GM12878 (cell line): ENCODE measurements at regions not wholly inside any gene's neighbourhood (a gene's known extent, or its start where the extent isn't known, plus 50 kb on each side); places are given as distances from the start of the nearest gene placed in this dataset.

Experiments
- ATAC-seq: fragments of 200-7000 bp; cut with Tn5 transposase; 3 replicates; pipeline ENCODE4 v1.9.1; 2020; ENCODE audit warnings: mild to moderate bottlenecking, moderate library complexity
- BruUV-seq: library from RNA; stranded (reverse); fragments of 400-500 nt; replicated peaks from 2 replicates; lab custom pipeline; 2021; lab: Mats Ljungman, UMichigan
- CTCF ChIA-PET: fragments of 300-600 bp; sonication (Branson Sonifier 250); formaldehyde crosslinking; extraction: SDS; loops from one replicate; lab custom pipeline; 2021; ENCODE audit warnings: inconsistent platforms; lab: Yijun Ruan, JAX
- POLR2A ChIA-PET: fragments of 350-600 bp; formaldehyde crosslinking; extraction: SDS; loops from one replicate; lab custom pipeline; 2021; ENCODE audit warnings: inconsistent platforms; lab: Charles Lee
- RAD21 ChIA-PET: fragments of 300-600 bp; sonication (Branson Sonifier 250); formaldehyde crosslinking; loops from one replicate; lab custom pipeline; 2023; ENCODE audit warnings: antibody characterized with exemption; ENCODE audit not compliant: unreplicated experiment; lab: Charles Lee
- SMC1A ChIA-PET: fragments of 300-600 bp; sonication (Branson Sonifier 250); formaldehyde crosslinking; loops from one replicate; lab custom pipeline; 2023; ENCODE audit not compliant: unreplicated experiment, uncharacterized antibody; lab: Charles Lee
- DNase-seq: peaks from one replicate; pipeline ENCODE4 v3.0.0-alpha.2; 2011; ENCODE audit warnings: low read depth, low spot score
- FAIRE-seq: peaks from 3 replicates; lab custom pipeline; 2011; peaks lifted over from hg19 to GRCh38; lab: Jason Lieb, UNC
- H2AFZ ChIP-seq: 2 replicates; pipeline ENCODE4 v1.6.0; 2011; ENCODE audit warnings: low read depth, low read length, control low read depth; ENCODE audit not compliant: control insufficient read depth
- H3K27ac ChIP-seq: 2 replicates; pipeline ENCODE4 v1.5.1; 2011; ENCODE audit warnings: control low read depth; ENCODE audit not compliant: control insufficient read depth, insufficient read depth
- H3K27me3 ChIP-seq, 2 experiments: replicated peaks in 1 of 2; 2 replicates each; pipeline versions ENCODE4 v1.6.0 to v1.6.1; 2011; ENCODE audit warnings: low read length in 1 of 2; ENCODE audit not compliant: control insufficient read depth in 2 of 2, insufficient read depth in 2 of 2
- H3K36me3 ChIP-seq, 2 experiments: 2 replicates each; pipeline ENCODE4 v1.5.1; 2011; ENCODE audit warnings: low read length in 1 of 2; ENCODE audit not compliant: control insufficient read depth in 2 of 2, insufficient read depth in 2 of 2
- H3K4me1 ChIP-seq: 2 replicates; pipeline ENCODE4 v1.6.1; 2011; ENCODE audit warnings: mild to moderate bottlenecking, low read length, moderate library complexity, mixed read lengths; ENCODE audit not compliant: control insufficient read depth, insufficient read depth
- H3K4me2 ChIP-seq: 2 replicates; pipeline ENCODE4 v1.6.0; 2011; ENCODE audit warnings: control low read depth; ENCODE audit not compliant: control insufficient read depth, insufficient read depth
- H3K4me3 ChIP-seq: fragments of 200-600 bp; sonication (generic); 2 replicates; pipeline ENCODE4 v1.5.1; 2016
- H3K79me2 ChIP-seq: 2 replicates; pipeline ENCODE4 v1.6.0; 2011; ENCODE audit warnings: low read length; ENCODE audit not compliant: control insufficient read depth, insufficient read depth
- H3K9ac ChIP-seq: 2 replicates; pipeline ENCODE4 v1.8.0; 2011; ENCODE audit warnings: low read length, control low read depth, mixed read lengths; ENCODE audit not compliant: control insufficient read depth, insufficient read depth
- H3K9me3 ChIP-seq: replicated peaks from 3 replicates; pipeline ENCODE4 v1.5.1; 2011; ENCODE audit warnings: mild to moderate bottlenecking, low read length; ENCODE audit not compliant: control insufficient read depth, insufficient read depth
- H4K20me1 ChIP-seq: 2 replicates; pipeline ENCODE4 v1.6.0; 2011; ENCODE audit not compliant: control insufficient read depth, insufficient read depth
- BHLHE40 ChIP-seq, 2 experiments: fragments of 450-650 bp in 1 of 2; IDR thresholded peaks; 2 replicates each; pipeline ENCODE4 v1.6.1; 2011 to 2017; ENCODE audit warnings: low read depth in 2 of 2, borderline replicate concordance in 1 of 2, improper control_type of control experiment in 1 of 2, low read length in 1 of 2, mild to moderate bottlenecking in 1 of 2
- ESRRA ChIP-seq: IDR thresholded peaks from 2 replicates; pipeline ENCODE4 v1.6.1; 2012; ENCODE audit warnings: mild to moderate bottlenecking, low read length, improper control_type of control experiment
- FOXM1 ChIP-seq: IDR thresholded peaks from 2 replicates; pipeline ENCODE4 v1.6.1; 2012; ENCODE audit warnings: low read depth, mild to moderate bottlenecking, inconsistent platforms, low read length, moderate library complexity
- MTA3 ChIP-seq: IDR thresholded peaks from 2 replicates; pipeline ENCODE4 v1.6.1; 2012; ENCODE audit warnings: low read length, inconsistent platforms, borderline replicate concordance
- STAT1 ChIP-seq: fragments of 450-650 bp; conservative IDR thresholded peaks from 2 replicates; pipeline ENCODE4 v1.6.1; 2014; ENCODE audit warnings: antibody characterized with exemption, mild to moderate bottlenecking
- ZSCAN29 ChIP-seq: fragments of 450-650 bp; IDR thresholded peaks from 2 replicates; pipeline ENCODE4 v1.6.1; 2017; ENCODE audit warnings: mild to moderate bottlenecking, moderate library complexity
- WGBS: methylation state at CpG from one replicate; pipeline ENCODE4 v1.1.6; 2016; ENCODE audit warnings: low lambda C conversion rate; ENCODE audit not compliant: insufficient replicate concordance, insufficient coverage; ENCODE audit errors: missing lambda C conversion rate; 5-methylcytosine and 5-hydroxymethylcytosine counted together
- in situ Hi-C: fragments of 300-500 bp; cut with MboI; formaldehyde crosslinking; loops from 9 replicates; pipeline ENCODE4 v1.14.3; 2018; ENCODE audit warnings: mixed read lengths
- intact Hi-C: fragments of 100-400 bp; cut with micrococcal nuclease; formaldehyde crosslinking; loops from one replicate; pipeline ENCODE4 v1.14.2; 2022; ENCODE audit not compliant: unreplicated experiment
- TF ChIP-seq, protein P1 (sequence below): fragments of 450-650 bp; IDR thresholded peaks from 2 replicates; pipeline ENCODE4 v1.6.1; 2016; ENCODE audit warnings: mild to moderate bottlenecking, moderate library complexity, borderline replicate concordance
- TF ChIP-seq, protein P2 (sequence below): IDR thresholded peaks from 2 replicates; pipeline ENCODE4 v1.6.1; 2011; ENCODE audit warnings: low read depth, low read length, improper control_type of control experiment, borderline replicate concordance

DNA sequence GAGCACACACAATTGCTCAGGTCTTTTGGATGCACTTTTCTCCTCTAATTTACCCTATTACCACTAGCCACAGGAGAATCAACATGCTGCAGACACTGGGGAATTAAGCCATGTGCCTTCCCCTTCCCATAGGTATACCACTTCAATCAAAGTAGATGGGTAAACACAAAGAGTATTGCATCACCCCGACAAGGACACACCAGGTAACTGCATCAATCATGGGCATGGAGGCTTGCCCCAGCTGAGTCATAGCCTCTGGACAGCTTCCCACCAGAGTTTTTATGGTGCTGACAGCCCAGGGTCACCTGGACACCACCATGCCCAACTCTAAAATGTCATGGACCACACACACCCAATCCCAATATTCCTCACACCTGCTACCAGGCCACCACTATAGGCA is 197.2 kb upstream of the AR start:
- POLR2A ChIA-PET = no interaction called here
- no peaks in the 10 kb centered on the region for H3K27me3 ChIP-seq
- 0% methylated on average over 1 of the region's 1 CpG for WGBS
- no peak overlapping the region for H3K4me3 ChIP-seq
- H3K9ac ChIP-seq = no peak overlapping the region
- RAD21 ChIA-PET = no interaction called here
- no TSS peak for BruUV-seq
- no peaks in the 10 kb centered on the region for H3K4me1 ChIP-seq
- SMC1A ChIA-PET = no interaction called here
- CTCF ChIA-PET = no interaction called here
- ATAC-seq (no peak), DNase-seq (no peak), FAIRE-seq (no peak)
- no peaks in the 10 kb centered on the region for H3K36me3 ChIP-seq
- TF ChIP-seq, protein P1, sequence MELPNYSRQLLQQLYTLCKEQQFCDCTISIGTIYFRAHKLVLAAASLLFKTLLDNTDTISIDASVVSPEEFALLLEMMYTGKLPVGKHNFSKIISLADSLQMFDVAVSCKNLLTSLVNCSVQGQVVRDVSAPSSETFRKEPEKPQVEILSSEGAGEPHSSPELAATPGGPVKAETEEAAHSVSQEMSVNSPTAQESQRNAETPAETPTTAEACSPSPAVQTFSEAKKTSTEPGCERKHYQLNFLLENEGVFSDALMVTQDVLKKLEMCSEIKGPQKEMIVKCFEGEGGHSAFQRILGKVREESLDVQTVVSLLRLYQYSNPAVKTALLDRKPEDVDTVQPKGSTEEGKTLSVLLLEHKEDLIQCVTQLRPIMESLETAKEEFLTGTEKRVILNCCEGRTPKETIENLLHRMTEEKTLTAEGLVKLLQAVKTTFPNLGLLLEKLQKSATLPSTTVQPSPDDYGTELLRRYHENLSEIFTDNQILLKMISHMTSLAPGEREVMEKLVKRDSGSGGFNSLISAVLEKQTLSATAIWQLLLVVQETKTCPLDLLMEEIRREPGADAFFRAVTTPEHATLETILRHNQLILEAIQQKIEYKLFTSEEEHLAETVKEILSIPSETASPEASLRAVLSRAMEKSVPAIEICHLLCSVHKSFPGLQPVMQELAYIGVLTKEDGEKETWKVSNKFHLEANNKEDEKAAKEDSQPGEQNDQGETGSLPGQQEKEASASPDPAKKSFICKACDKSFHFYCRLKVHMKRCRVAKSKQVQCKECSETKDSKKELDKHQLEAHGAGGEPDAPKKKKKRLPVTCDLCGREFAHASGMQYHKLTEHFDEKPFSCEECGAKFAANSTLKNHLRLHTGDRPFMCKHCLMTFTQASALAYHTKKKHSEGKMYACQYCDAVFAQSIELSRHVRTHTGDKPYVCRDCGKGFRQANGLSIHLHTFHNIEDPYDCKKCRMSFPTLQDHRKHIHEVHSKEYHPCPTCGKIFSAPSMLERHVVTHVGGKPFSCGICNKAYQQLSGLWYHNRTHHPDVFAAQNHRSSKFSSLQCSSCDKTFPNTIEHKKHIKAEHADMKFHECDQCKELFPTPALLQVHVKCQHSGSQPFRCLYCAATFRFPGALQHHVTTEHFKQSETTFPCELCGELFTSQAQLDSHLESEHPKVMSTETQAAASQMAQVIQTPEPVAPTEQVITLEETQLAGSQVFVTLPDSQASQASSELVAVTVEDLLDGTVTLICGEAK = no peak
- no peak for TF ChIP-seq ESRRA
- TF ChIP-seq STAT1 = no peak
- no peak for TF ChIP-seq BHLHE40 (IDR thresholded peaks at IDR 0.05; ENCODE audit: borderline replicate concordance in 1 of 2, low read depth in 2 of 2, low read length in 1 of 2)
- TF ChIP-seq MTA3 = no peak
- TF ChIP-seq ZSCAN29 = no peak
- TF ChIP-seq, protein P2, sequence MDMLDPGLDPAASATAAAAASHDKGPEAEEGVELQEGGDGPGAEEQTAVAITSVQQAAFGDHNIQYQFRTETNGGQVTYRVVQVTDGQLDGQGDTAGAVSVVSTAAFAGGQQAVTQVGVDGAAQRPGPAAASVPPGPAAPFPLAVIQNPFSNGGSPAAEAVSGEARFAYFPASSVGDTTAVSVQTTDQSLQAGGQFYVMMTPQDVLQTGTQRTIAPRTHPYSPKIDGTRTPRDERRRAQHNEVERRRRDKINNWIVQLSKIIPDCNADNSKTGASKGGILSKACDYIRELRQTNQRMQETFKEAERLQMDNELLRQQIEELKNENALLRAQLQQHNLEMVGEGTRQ = no peak
- TF ChIP-seq FOXM1 = no peak
- intact Hi-C loops = no loop called here
- in situ Hi-C loops = no loop called here
- H4K20me1 ChIP-seq = no peaks in the 10 kb centered on the region
- no peak overlapping the region for H3K4me2 ChIP-seq
- H3K9me3 ChIP-seq = no peaks in the 10 kb centered on the region
- no peak overlapping the region for H2AFZ ChIP-seq
- no peak overlapping the region for H3K27ac ChIP-seq
- H3K79me2 ChIP-seq = no peaks in the 10 kb centered on the region
